HepG2 (cell line): ENCODE measurements at regions not wholly inside any gene's neighbourhood (a gene's known extent, or its start where the extent isn't known, plus 50 kb on each side); places are given as distances from the start of the nearest gene placed in this dataset.

ENCODE experiments used
- ATAC-seq: fragments of 200-7000 bp; cut with Tn5 transposase; 3 replicates; pipeline ENCODE4 v1.9.1; 2020; ENCODE audit warnings: mild to moderate bottlenecking, moderate library complexity
- BruUV-seq: library from RNA; stranded (reverse); fragments of 400-500 nt; replicated peaks from 2 replicates; lab custom pipeline; 2021; lab: Mats Ljungman, UMichigan
- CTCF ChIA-PET: fragments of 300-600 bp; formaldehyde crosslinking; extraction: SDS; loops from one replicate; lab custom pipeline; 2021; ENCODE audit warnings: low total read pairs, inconsistent platforms, low intra/inter-chr PET ratio; lab: Yijun Ruan, JAX
- POLR2A ChIA-PET: fragments of 350-600 bp; sonication (Branson Sonifier 250); formaldehyde crosslinking; loops from one replicate; lab custom pipeline; 2020; ENCODE audit warnings: antibody characterized with exemption, inconsistent platforms; lab: Yijun Ruan, JAX
- DNase-seq: peaks from one replicate; pipeline ENCODE4 v3.0.0-alpha.2; 2015; ENCODE audit warnings: low spot score
- FAIRE-seq: peaks from 3 replicates; lab custom pipeline; 2011; peaks lifted over from hg19 to GRCh38; lab: Jason Lieb, UNC
- H2AFZ ChIP-seq: one replicate; pipeline ENCODE4 v1.6.1; 2011; ENCODE audit warnings: low read length, inconsistent platforms
- H3K27ac ChIP-seq: fragments of 300-600 bp; 3 replicates; pipeline ENCODE4 v1.8.0; 2011; ENCODE audit warnings: mixed run types, mild to moderate bottlenecking, mixed read lengths, low read length, inconsistent platforms; ENCODE audit not compliant: insufficient read depth; ENCODE audit errors: extremely low read length
- H3K27me3 ChIP-seq, 2 experiments: fragments of 200-600 bp in 1 of 2; 2 replicates in 1 of 2; 3 replicates in 1 of 2; pipeline versions ENCODE4 v1.6.0 to v1.8.0; 2011; ENCODE audit warnings: low read length in 2 of 2, mild to moderate bottlenecking in 2 of 2, moderate library complexity in 2 of 2, inconsistent platforms in 1 of 2; ENCODE audit not compliant: insufficient read depth in 2 of 2, control insufficient read depth in 1 of 2
- H3K36me3 ChIP-seq, 2 experiments: fragments of 200-600 bp in 1 of 2; replicated peaks in 1 of 2; 2 replicates in 1 of 2; 3 replicates in 1 of 2; pipeline versions ENCODE4 v1.5.1 to v1.8.0; 2011; ENCODE audit warnings: low read length in 2 of 2, inconsistent platforms in 1 of 2; ENCODE audit not compliant: insufficient read depth in 2 of 2, control insufficient read depth in 1 of 2
- H3K4me1 ChIP-seq: 2 replicates; pipeline ENCODE4 v1.5.1; 2012; ENCODE audit warnings: low read length, inconsistent platforms; ENCODE audit not compliant: insufficient read depth
- H3K4me2 ChIP-seq: 2 replicates; pipeline ENCODE4 v1.6.0; 2011; ENCODE audit warnings: low read depth, low read length, inconsistent platforms
- H3K4me3 ChIP-seq, 3 experiments: fragments of 200-600 bp in 1 of 3; sonication (generic), shearing (Covaris generic) in 1 of 3; replicated peaks in 1 of 3; 2 replicates each; pipeline ENCODE4 v1.5.1; 2011 to 2016; ENCODE audit warnings: low read length in 3 of 3, inconsistent platforms in 2 of 3, low read depth in 2 of 3, mild to moderate bottlenecking in 2 of 3, control low read depth in 1 of 3, mixed read lengths in 1 of 3; ENCODE audit not compliant: insufficient read depth in 1 of 3
- H3K79me2 ChIP-seq: one replicate; pipeline ENCODE4 v1.6.1; 2011; ENCODE audit warnings: low read length, inconsistent platforms; ENCODE audit not compliant: insufficient read depth
- H3K9ac ChIP-seq: 2 replicates; pipeline ENCODE4 v1.6.0; 2011; ENCODE audit warnings: mild to moderate bottlenecking, low read depth, low read length, inconsistent platforms; ENCODE audit not compliant: insufficient read depth
- H3K9me3 ChIP-seq: 2 replicates; pipeline ENCODE4 v1.5.1; 2012; ENCODE audit warnings: mild to moderate bottlenecking, low read length
- H4K20me1 ChIP-seq: 2 replicates; pipeline ENCODE4 v1.6.0; 2011; ENCODE audit warnings: inconsistent platforms, mild to moderate bottlenecking, low read length, moderate library complexity; ENCODE audit not compliant: insufficient read depth
- CBX2 ChIP-seq, 2 experiments: fragments of 200-600 bp in 1 of 2; sonication (generic); formaldehyde crosslinking in 1 of 2; IDR thresholded peaks; 2 replicates each; pipeline versions ENCODE4 v1.7.0 to v1.8.1; 2018 to 2022; ENCODE audit warnings: low read depth in 2 of 2, low read length in 1 of 2, mild to moderate bottlenecking in 1 of 2, missing genetic modification reagents in 1 of 2
- HES4 ChIP-seq: sonication (generic); formaldehyde crosslinking; IDR thresholded peaks from 2 replicates; pipeline ENCODE4 v1.9.0; 2021; ENCODE audit warnings: mild to moderate bottlenecking, missing genetic modification reagents, borderline replicate concordance
- IKZF1 ChIP-seq: fragments of 450-650 bp; IDR thresholded peaks from 2 replicates; pipeline ENCODE4 v1.7.1; 2016
- JUND ChIP-seq: sonication (generic); formaldehyde crosslinking; IDR thresholded peaks from 2 replicates; pipeline ENCODE4 v1.8.0; 2022; ENCODE audit warnings: mild to moderate bottlenecking, missing genetic modification reagents
- PHF21A ChIP-seq: sonication (generic); formaldehyde crosslinking; IDR thresholded peaks from 2 replicates; pipeline ENCODE4 v1.5.0; 2020; ENCODE audit warnings: mild to moderate bottlenecking, missing genetic modification reagents
- SAFB2 ChIP-seq: sonication (generic); formaldehyde crosslinking; IDR thresholded peaks from 2 replicates; pipeline ENCODE4 v1.5.1; 2020; ENCODE audit warnings: missing genetic modification reagents, low read depth, mild to moderate bottlenecking, borderline replicate concordance
- ZNF3 ChIP-seq: IDR thresholded peaks from 2 replicates; pipeline ENCODE4 v1.7.0; 2017; ENCODE audit warnings: inconsistent platforms
- ZNF572 ChIP-seq: sonication (generic); formaldehyde crosslinking; IDR thresholded peaks from 2 replicates; pipeline ENCODE4 v1.5.1; 2020; ENCODE audit warnings: mild to moderate bottlenecking, missing genetic modification reagents
- ZNF652 ChIP-seq: IDR thresholded peaks from 2 replicates; pipeline ENCODE4 v1.6.1; 2016; ENCODE audit warnings: low read depth, borderline replicate concordance
- ZNF7 ChIP-seq: IDR thresholded peaks from 2 replicates; pipeline ENCODE4 v1.6.1; 2016; ENCODE audit warnings: missing biosample characterization, missing genetic modification reagents
- ZNF790 ChIP-seq: sonication (generic); formaldehyde crosslinking; IDR thresholded peaks from 2 replicates; pipeline ENCODE4 v1.8.0; 2022; ENCODE audit warnings: missing genetic modification reagents, mild to moderate bottlenecking, borderline replicate concordance
- ZNF878 ChIP-seq: sonication (generic); formaldehyde crosslinking; IDR thresholded peaks from 2 replicates; pipeline ENCODE4 v1.8.1; 2023; ENCODE audit warnings: mild to moderate bottlenecking, missing genetic modification reagents, moderate library complexity
- WGBS: methylation state at CpG from one replicate; pipeline ENCODE4 v1.1.6; 2017; ENCODE audit warnings: low lambda C conversion rate; 5-methylcytosine and 5-hydroxymethylcytosine counted together
- in situ Hi-C: cut with HindIII; loops from 2 replicates; pipeline ENCODE4 v1.10.0; 2017; ENCODE audit warnings: low pct_unique_long_range_greater_than_20kb; ENCODE audit not compliant: extremely low pct_ligation_motif_present
- intact Hi-C: fragments of 100-400 bp; cut with micrococcal nuclease; formaldehyde crosslinking; loops from one replicate; pipeline ENCODE4 v1.10.0; 2022; ENCODE audit not compliant: unreplicated experiment
- TF ChIP-seq, protein P1 (sequence below): sonication (generic); formaldehyde crosslinking; IDR thresholded peaks from 2 replicates; pipeline ENCODE4 v1.8.0; 2022; ENCODE audit warnings: low read depth, missing genetic modification reagents
- TF ChIP-seq, protein P2 (sequence below): sonication (generic); formaldehyde crosslinking; IDR thresholded peaks from 2 replicates; pipeline ENCODE4 v1.5.1; 2020; ENCODE audit warnings: missing genetic modification reagents, mild to moderate bottlenecking, borderline replicate concordance

DNA sequence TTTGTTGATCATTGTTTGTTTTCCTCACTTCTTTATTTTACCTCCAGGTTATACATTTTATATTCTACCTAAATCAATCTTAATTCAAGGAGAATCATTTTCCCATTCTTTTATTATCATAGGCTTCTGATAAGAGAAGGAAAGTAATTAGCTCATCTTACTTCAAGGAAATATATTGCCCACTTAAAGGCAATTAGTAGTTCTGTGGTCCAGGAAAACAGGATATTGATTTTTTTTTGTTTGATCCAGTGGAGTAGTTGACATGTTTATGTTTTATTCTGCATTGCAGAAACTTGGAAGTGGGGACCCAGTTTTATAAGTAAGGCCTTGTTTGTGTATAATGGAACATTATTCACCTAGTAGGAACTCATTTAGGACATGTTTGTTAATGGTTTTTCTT is 390.6 kb downstream of the NDFIP2 start:
- DNase-seq (no peak), FAIRE-seq (no peak), ATAC-seq (no peak)
- Histone ChIP-seq H3K9me3 (peaks cover 6% of the 10 kb centered on the region; the same call in 1 of the 2 replicates), H3K9ac (no peak overlapping the region), H3K36me3 (no peaks in the 10 kb centered on the region), H3K4me1 (peaks cover 9% of the 10 kb centered on the region), H3K4me2 (no peak overlapping the region), H3K79me2 (no peaks in the 10 kb centered on the region), H2AFZ (no peak overlapping the region), H3K4me3 (no peak overlapping the region), H3K27ac (no peak overlapping the region), H4K20me1 (no peaks in the 10 kb centered on the region), H3K27me3 (no peaks in the 10 kb centered on the region)
- ChIA-PET CTCF (no interaction called here), POLR2A (no interaction called here)
- TF ChIP-seq ZNF652 (CRISPR knock-in tag) (no peak), ZNF790 (CRISPR knock-in tag) (no peak), PHF21A (no peak), ZNF878 (CRISPR knock-in tag) (no peak), SAFB2 (CRISPR knock-in tag) (no peak), IKZF1 (no peak), ZNF3 (CRISPR knock-in tag) (no peak)
- TF ChIP-seq, protein P1, sequence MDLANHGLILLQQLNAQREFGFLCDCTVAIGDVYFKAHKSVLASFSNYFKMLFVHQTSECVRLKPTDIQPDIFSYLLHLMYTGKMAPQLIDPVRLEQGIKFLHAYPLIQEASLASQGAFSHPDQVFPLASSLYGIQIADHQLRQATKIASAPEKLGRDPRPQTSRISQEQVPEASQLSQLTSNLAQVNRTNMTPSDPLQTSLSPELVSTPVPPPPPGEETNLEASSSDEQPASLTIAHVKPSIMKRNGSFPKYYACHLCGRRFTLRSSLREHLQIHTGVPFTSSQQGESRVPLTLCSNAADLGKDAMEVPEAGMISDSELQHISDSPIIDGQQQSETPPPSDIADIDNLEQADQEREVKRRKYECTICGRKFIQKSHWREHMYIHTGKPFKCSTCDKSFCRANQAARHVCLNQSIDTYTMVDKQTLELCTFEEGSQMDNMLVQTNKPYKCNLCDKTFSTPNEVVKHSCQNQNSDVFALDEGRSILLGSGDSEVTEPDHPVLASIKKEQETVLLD (CRISPR knock-in tag) = no peak
- intact Hi-C loops (no loop called here), in situ Hi-C loops (no loop called here)
- no TSS peak for BruUV-seq

DNA sequence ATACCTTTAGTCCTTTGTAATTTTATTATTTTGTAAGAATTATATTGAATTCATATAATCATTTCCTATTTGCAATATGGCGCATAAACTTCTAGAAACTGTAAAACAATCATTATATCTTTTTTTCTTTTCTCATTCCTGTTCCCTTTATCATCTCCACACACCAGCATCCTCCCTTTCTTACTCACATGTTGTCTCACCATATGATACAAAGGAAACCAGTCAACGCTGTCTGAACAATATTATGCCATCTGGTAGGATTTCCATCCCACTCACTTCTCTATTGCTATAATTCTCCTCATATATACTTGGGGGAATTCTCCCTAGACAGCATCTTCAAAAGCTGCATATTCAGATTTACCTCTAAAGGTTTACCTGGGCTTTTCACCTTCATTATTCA is 389.8 kb downstream of the NDFIP2 start:
- FAIRE-seq (no peak), DNase-seq (no peak), ATAC-seq (no peak)
- intact Hi-C loops = no loop called here
- no peak overlapping the region for H2AFZ ChIP-seq
- 65% methylated on average over 2 of the region's 2 CpGs for WGBS
- BruUV-seq = no TSS peak
- H3K27me3 ChIP-seq = no peaks in the 10 kb centered on the region
- POLR2A ChIA-PET = no interaction called here
- no peak overlapping the region for H3K27ac ChIP-seq
- no peak overlapping the region for H3K4me3 ChIP-seq
- in situ Hi-C loops = no loop called here
- H3K36me3 ChIP-seq = no peaks in the 10 kb centered on the region
- no peak overlapping the region for H3K4me2 ChIP-seq
- H3K79me2 ChIP-seq = no peaks in the 10 kb centered on the region
- 0 out of 2 replicates have a peak, but pooled peaks cover under 1% of the 10 kb centered on the region for H3K9me3 ChIP-seq
- TF ChIP-seq ZNF572 (CRISPR knock-in tag) = no peak
- no peak for TF ChIP-seq CBX2 (IDR thresholded peaks at IDR 0.05; ENCODE audit: low read depth, low read length)
- TF ChIP-seq CBX2 (CRISPR knock-in tag; IDR thresholded peaks at IDR 0.05; ENCODE audit: low read depth) = no peak
- no peak for TF ChIP-seq ZNF7 (CRISPR knock-in tag)
- TF ChIP-seq, protein P2, sequence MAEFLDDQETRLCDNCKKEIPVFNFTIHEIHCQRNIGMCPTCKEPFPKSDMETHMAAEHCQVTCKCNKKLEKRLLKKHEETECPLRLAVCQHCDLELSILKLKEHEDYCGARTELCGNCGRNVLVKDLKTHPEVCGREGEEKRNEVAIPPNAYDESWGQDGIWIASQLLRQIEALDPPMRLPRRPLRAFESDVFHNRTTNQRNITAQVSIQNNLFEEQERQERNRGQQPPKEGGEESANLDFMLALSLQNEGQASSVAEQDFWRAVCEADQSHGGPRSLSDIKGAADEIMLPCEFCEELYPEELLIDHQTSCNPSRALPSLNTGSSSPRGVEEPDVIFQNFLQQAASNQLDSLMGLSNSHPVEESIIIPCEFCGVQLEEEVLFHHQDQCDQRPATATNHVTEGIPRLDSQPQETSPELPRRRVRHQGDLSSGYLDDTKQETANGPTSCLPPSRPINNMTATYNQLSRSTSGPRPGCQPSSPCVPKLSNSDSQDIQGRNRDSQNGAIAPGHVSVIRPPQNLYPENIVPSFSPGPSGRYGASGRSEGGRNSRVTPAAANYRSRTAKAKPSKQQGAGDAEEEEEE (CRISPR knock-in tag) = no peak
- TF ChIP-seq JUND = no peak
- TF ChIP-seq HES4 (CRISPR knock-in tag) = no peak
- CTCF ChIA-PET = no interaction called here
- H3K4me1 ChIP-seq = peaks cover 9% of the 10 kb centered on the region
- no peaks in the 10 kb centered on the region for H4K20me1 ChIP-seq
- H3K9ac ChIP-seq = no peak overlapping the region
